K562 (cell line): ENCODE measurements at regions not wholly inside any gene's neighbourhood (a gene's known extent, or its start where the extent isn't known, plus 50 kb on each side); places are given as distances from the start of the nearest gene placed in this dataset.

Experiments used
- ATAC-seq: fragments of 200-7000 bp; cut with Tn5 transposase; 3 replicates; pipeline ENCODE4 v1.9.1; 2020; ENCODE audit warnings: moderate library complexity
- BruUV-seq: library from RNA; stranded (reverse); fragments of 400-500 nt; replicated peaks from 2 replicates; lab custom pipeline; 2021; lab: Mats Ljungman, UMichigan
- CTCF ChIA-PET: fragments of 300-600 bp; formaldehyde crosslinking; extraction: SDS; loops from one replicate; lab custom pipeline; 2021; ENCODE audit warnings: low intra/inter-chr PET ratio; lab: Yijun Ruan, JAX
- POLR2A ChIA-PET: fragments of 300-600, 350-650 bp; sonication (Branson Sonifier 250); formaldehyde crosslinking; extraction: SDS; loops from one replicate; lab custom pipeline; 2021; ENCODE audit warnings: antibody characterized with exemption, inconsistent platforms; lab: Yijun Ruan, JAX
- DNase-seq, 4 experiments: peaks; one replicate each; pipeline versions ENCODE4 v3.0.0 to v3.0.0-alpha.2; 2011 to 2018; ENCODE audit warnings: low spot score in 3 of 4, mixed read lengths in 3 of 4; ENCODE audit errors: extremely low read depth in 1 of 4
- FAIRE-seq: peaks from 2 replicates; lab custom pipeline; 2011; peaks lifted over from hg19 to GRCh38; lab: Jason Lieb, UNC
- H2AFZ ChIP-seq: 2 replicates; pipeline ENCODE4 v1.6.0; 2011; ENCODE audit warnings: low read depth, low read length, control low read depth, inconsistent platforms
- H3K27ac ChIP-seq: fragments of 200-600 bp; 3 replicates; pipeline ENCODE4 v1.8.0; 2011; ENCODE audit warnings: low read depth, mild to moderate bottlenecking, control low read depth, inconsistent platforms, low read length, moderate library complexity, mixed read lengths; ENCODE audit errors: extremely low read depth
- H3K27me3 ChIP-seq, 2 experiments: fragments of 300-600 bp in 1 of 2; 2 replicates in 1 of 2; 3 replicates in 1 of 2; pipeline versions ENCODE4 v1.6.0 to v1.8.0; 2011; ENCODE audit warnings: inconsistent platforms in 2 of 2, low read length in 2 of 2, mild to moderate bottlenecking in 1 of 2, mixed read lengths in 1 of 2, moderate library complexity in 1 of 2; ENCODE audit not compliant: control insufficient read depth in 2 of 2, insufficient read depth in 2 of 2
- H3K36me3 ChIP-seq: fragments of 300-600 bp; 3 replicates; pipeline ENCODE4 v1.8.0; 2011; ENCODE audit warnings: mild to moderate bottlenecking, low read length, inconsistent platforms; ENCODE audit not compliant: control insufficient read depth, insufficient read depth
- H3K4me1 ChIP-seq, 2 experiments: fragments of 200-600 bp in 1 of 2; replicated peaks in 1 of 2; 2 replicates in 1 of 2; 3 replicates in 1 of 2; pipeline versions ENCODE4 v1.5.1 to v1.8.0; 2011; ENCODE audit warnings: inconsistent platforms in 2 of 2, low read length in 2 of 2, mild to moderate bottlenecking in 1 of 2, mixed read lengths in 1 of 2, moderate library complexity in 1 of 2; ENCODE audit not compliant: control insufficient read depth in 2 of 2, insufficient read depth in 2 of 2
- H3K4me2 ChIP-seq: 2 replicates; pipeline ENCODE4 v1.6.1; 2011; ENCODE audit warnings: low read length, control low read depth, inconsistent platforms, mixed read lengths; ENCODE audit not compliant: insufficient read depth
- H3K4me3 ChIP-seq: fragments of 200-600 bp; sonication (generic), shearing (Covaris generic); 2 replicates; pipeline ENCODE4 v1.5.1; 2016; ENCODE audit warnings: control low read depth, inconsistent platforms
- H3K79me2 ChIP-seq: fragments of 200-600 bp; 3 replicates; pipeline ENCODE4 v1.8.0; 2011; ENCODE audit warnings: low read length, inconsistent platforms; ENCODE audit not compliant: control insufficient read depth, insufficient read depth
- H3K9ac ChIP-seq, 2 experiments: 2 replicates each; pipeline versions ENCODE4 v1.6.0 to v1.6.1; 2011; ENCODE audit warnings: low read depth in 2 of 2, low read length in 2 of 2, control low read depth in 1 of 2, inconsistent platforms in 1 of 2, mild to moderate bottlenecking in 1 of 2, mixed read lengths in 1 of 2; ENCODE audit not compliant: insufficient read depth in 1 of 2
- H3K9me1 ChIP-seq: one replicate; pipeline ENCODE4 v1.6.0; 2011; ENCODE audit warnings: inconsistent platforms, mild to moderate bottlenecking, low read length, moderate library complexity; ENCODE audit not compliant: control insufficient read depth, insufficient read depth
- H3K9me3 ChIP-seq: replicated peaks from 2 replicates; pipeline ENCODE4 v1.5.1; 2011; ENCODE audit warnings: low read depth, low read length, inconsistent platforms; ENCODE audit not compliant: control insufficient read depth, insufficient read depth
- H4K20me1 ChIP-seq: replicated peaks from 2 replicates; pipeline ENCODE4 v1.6.1; 2011; ENCODE audit warnings: low read length, inconsistent platforms, mixed read lengths; ENCODE audit not compliant: control insufficient read depth, insufficient read depth
- BHLHE40 ChIP-seq: IDR thresholded peaks from 2 replicates; pipeline ENCODE4 v1.6.1; 2011; ENCODE audit warnings: low read length, improper control_type of control experiment
- HMG20B ChIP-seq: fragments of 250-450 bp; sonication (Bioruptor Pico); IDR thresholded peaks from 2 replicates; pipeline ENCODE4 v1.5.0; 2021; ENCODE audit warnings: mild to moderate bottlenecking
- SNIP1 ChIP-seq: fragments of 450-650 bp; IDR thresholded peaks from 2 replicates; pipeline ENCODE4 v1.7.1; 2017; ENCODE audit warnings: low read depth, mild to moderate bottlenecking
- WGBS: fragments of 100-300 bp; shearing (Covaris generic); methylation state at CpG from one replicate; pipeline ENCODE4 v1.1.6; 2016; ENCODE audit warnings: low coverage, mixed read lengths; ENCODE audit not compliant: insufficient coverage; ENCODE audit errors: missing lambda C conversion rate; 5-methylcytosine and 5-hydroxymethylcytosine counted together
- in situ Hi-C: fragments of 300-500 bp; cut with MboI; formaldehyde crosslinking; loops from 4 replicates; pipeline ENCODE4 v1.15.0; 2018; ENCODE audit warnings: inconsistent platforms, mixed read lengths
- intact Hi-C: fragments of 100-400 bp; cut with micrococcal nuclease; formaldehyde crosslinking; loops from 2 replicates; pipeline ENCODE4 v1.14.2; 2022

- H3K4me3 ChIP-seq: no peak overlapping the region
- no peak overlapping the region for H3K9ac ChIP-seq
- TF ChIP-seq BHLHE40: peak; percentile 21; the same call in 1 of the 2 replicates
- no peak for TF ChIP-seq SNIP1
- no peaks in the 10 kb centered on the region for H3K79me2 ChIP-seq
- in situ Hi-C loops: no loop called here
- no peaks in the 10 kb centered on the region for H3K9me1 ChIP-seq
- H3K27me3 ChIP-seq: no peaks in the 10 kb centered on the region
- intact Hi-C loops: no loop called here
- H3K4me2 ChIP-seq: no peak overlapping the region
- ChIA-PET CTCF (no interaction called here), POLR2A (no interaction called here)
- H3K27ac ChIP-seq: no peak overlapping the region
- H2AFZ ChIP-seq: no peak overlapping the region
- no peak for ATAC-seq
- H4K20me1 ChIP-seq: no peaks in the 10 kb centered on the region
- DNase-seq: no peak
- H3K9me3 ChIP-seq: no peaks in the 10 kb centered on the region
- FAIRE-seq: no peak
- H3K36me3 ChIP-seq: no peaks in the 10 kb centered on the region; the same call in 2 of the 3 replicates
- no TSS peak for BruUV-seq
- 4% methylated on average over 5 of the region's 5 CpGs for WGBS
- H3K4me1 ChIP-seq: no peaks in the 10 kb centered on the region
Measured at GRCh38 chr4:27288496-27288895, 427.9 kb downstream of the STIM2 start.

DNA sequence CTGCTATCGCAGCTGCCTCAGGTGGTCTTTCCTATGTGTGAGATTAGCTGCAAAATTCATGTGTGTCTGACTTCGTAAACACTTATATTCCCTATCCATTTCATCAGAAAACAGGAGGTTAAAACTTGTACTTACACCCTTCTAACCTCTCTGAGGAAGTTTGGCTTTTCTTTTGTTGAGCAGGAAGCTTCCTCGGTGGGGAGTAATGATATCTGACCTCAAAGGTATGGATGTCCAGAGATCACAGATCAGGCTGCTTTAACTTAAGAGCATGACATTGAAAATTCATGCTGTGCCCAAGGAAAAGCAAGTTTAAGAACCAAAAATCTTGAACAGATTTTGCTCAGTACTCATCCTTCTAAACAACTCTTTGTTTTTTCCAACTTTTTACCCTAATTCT, 429.1 kb downstream of the STIM2 start:
- H3K4me1 ChIP-seq: no peaks in the 10 kb centered on the region
- no peak overlapping the region for H3K4me2 ChIP-seq
- no TSS peak for BruUV-seq
- FAIRE-seq (no peak), DNase-seq (no peak), ATAC-seq (no peak)
- CTCF ChIA-PET: no interaction called here
- H3K27ac ChIP-seq: no peak overlapping the region
- H3K9me1 ChIP-seq: no peaks in the 10 kb centered on the region
- no peaks in the 10 kb centered on the region for H3K9me3 ChIP-seq
- H3K79me2 ChIP-seq: no peaks in the 10 kb centered on the region
- H3K9ac ChIP-seq: no peak overlapping the region
- no peaks in the 10 kb centered on the region for H4K20me1 ChIP-seq
- intact Hi-C loops (no loop called here), in situ Hi-C loops (no loop called here)
- POLR2A ChIA-PET: no interaction called here
- no peak for TF ChIP-seq HMG20B (CRISPR knock-in tag)
- H3K4me3 ChIP-seq: no peak overlapping the region
- no peak overlapping the region for H2AFZ ChIP-seq
- H3K36me3 ChIP-seq: no peaks in the 10 kb centered on the region; the same call in 2 of the 3 replicates
- WGBS: 0% methylated on average over 3 of the region's 3 CpGs
- no peaks in the 10 kb centered on the region for H3K27me3 ChIP-seq
